ENCODE measurements at regions not wholly inside any gene's neighbourhood (a gene's known extent, or its start where the extent isn't known, plus 50 kb on each side); places are given as distances from the start of the nearest gene placed in this dataset.

- no peaks in the 10 kb centered on the region; a peak in 1 of 5 replicates for H3K27me3 ChIP-seq (ENCODE audit: control insufficient read depth in 2 of 2, insufficient read depth in 2 of 2, low read length in 2 of 2)
- BruUV-seq (replicated peaks): no TSS peak
- H3K4me1 ChIP-seq (replicated peaks in 1 of 2; ENCODE audit: control insufficient read depth in 2 of 2, insufficient read depth in 2 of 2, low read length in 2 of 2): no peaks in the 10 kb centered on the region
- no peak overlapping the region for H3K4me3 ChIP-seq
- H4K20me1 ChIP-seq (replicated peaks; ENCODE audit: control insufficient read depth, insufficient read depth, low read length): no peaks in the 10 kb centered on the region
- whole genome bisulfite sequencing (ENCODE audit: insufficient coverage, low coverage, missing lambda C conversion rate): 7% methylated on average over 5 of the region's 9 CpGs
- H3K9me3 ChIP-seq (replicated peaks; ENCODE audit: control insufficient read depth, insufficient read depth, low read depth, low read length): no peaks in the 10 kb centered on the region
- H3K9ac ChIP-seq (ENCODE audit: insufficient read depth in 1 of 2, low read depth in 2 of 2, low read length in 2 of 2): no peak overlapping the region
- no peaks in the 10 kb centered on the region for H3K79me2 ChIP-seq (ENCODE audit: control insufficient read depth, insufficient read depth, low read length)
- ChIA-PET CTCF (ENCODE audit: low intra/inter-chr PET ratio) (no interaction called here), POLR2A (no interaction called here)
- no peak for ATAC-seq
- H2AFZ ChIP-seq (ENCODE audit: low read depth, low read length): 0 out of 2 replicates have a peak overlapping the region, but pooled peaks have one; percentile 27
- H3K4me2 ChIP-seq (ENCODE audit: insufficient read depth, low read length): no peak overlapping the region
- intact Hi-C loops (cut with micrococcal nuclease): no loop called here
- no peaks in the 10 kb centered on the region for H3K36me3 ChIP-seq (ENCODE audit: control insufficient read depth, insufficient read depth, low read length)
- no peak overlapping the region for H3K27ac ChIP-seq (ENCODE audit: extremely low read depth, low read depth, low read length)
- in situ Hi-C loops (cut with MboI): no loop called here
- no peak for DNase-seq (ENCODE audit: extremely low read depth in 1 of 4, low spot score in 3 of 4)
- no peaks in the 10 kb centered on the region for H3K9me1 ChIP-seq (ENCODE audit: control insufficient read depth, insufficient read depth, low read length)
- FAIRE-seq: no peak
- TF ChIP-seq SMAD1 (IDR thresholded peaks at IDR 0.05; ENCODE audit: low read depth, low read length, partially characterized antibody) (no peak), SUPT5H (IDR thresholded peaks at IDR 0.05) (no peak), ILK (tag; IDR thresholded peaks at IDR 0.05; ENCODE audit: borderline replicate concordance, low read depth) (no peak), UBTF (IDR thresholded peaks at IDR 0.05; ENCODE audit: borderline replicate concordance in 1 of 2, low read depth in 2 of 2, low read length in 2 of 2) (no peak), ZBTB7A (IDR thresholded peaks at IDR 0.05; ENCODE audit: borderline replicate concordance, control insufficient read depth, low read depth, low read length) (no peak), POLR3G (IDR thresholded peaks at IDR 0.05; ENCODE audit: extremely low read depth, insufficient read length, insufficient replicate concordance) (no peak), NCOR1 (IDR thresholded peaks at IDR 0.05) (no peak), CREB3 (tag; conservative IDR thresholded peaks at IDR 0.05; ENCODE audit: low read depth) (no peak), FIP1L1 (IDR thresholded peaks at IDR 0.05; ENCODE audit: low read depth, low read length, poor library complexity, severe bottlenecking) (no peak), CSDE1 (IDR thresholded peaks at IDR 0.05) (no peak)
These were observed 178.0 kb upstream of the SGK1 start for GRCh38 chr6:134495890-134496248.
